B cell (primary cell): ENCODE measurements at regions not wholly inside any gene's neighbourhood (a gene's known extent, or its start where the extent isn't known, plus 50 kb on each side); places are given as distances from the start of the nearest gene placed in this dataset.

Experiments
- ATAC-seq: fragments of 200-7000 bp; cut with Tn5 transposase; one replicate; pipeline ENCODE4 v1.10.0; 2021; ENCODE audit warnings: low read depth, mild to moderate bottlenecking, moderate number of reproducible peaks, moderate library complexity
- CTCF ChIA-PET: fragments of 350-600 bp; sonication (Branson Sonifier 250); formaldehyde crosslinking; loops from one replicate; lab custom pipeline; 2021; ENCODE audit warnings: antibody characterized with exemption, inconsistent platforms; lab: Charles Lee
- POLR2A ChIA-PET: fragments of 350-600 bp; sonication (Branson Sonifier 250); formaldehyde crosslinking; loops from one replicate; lab custom pipeline; 2021; ENCODE audit warnings: antibody characterized with exemption; lab: Charles Lee
- DNase-seq: peaks from one replicate; pipeline ENCODE4 v3.0.0; 2013
- H2AFZ ChIP-seq: 2 replicates; pipeline ENCODE4 v1.6.1; 2012; ENCODE audit warnings: mild to moderate bottlenecking, low read depth, low read length; ENCODE audit not compliant: insufficient read depth, poor library complexity, severe bottlenecking
- H3K27ac ChIP-seq, 2 donors: 1 replicate in 1 of 2; 2 replicates in 1 of 2; pipeline ENCODE4 v1.5.1; 2012 to 2013; ENCODE audit warnings: low read length in 2 of 2, mild to moderate bottlenecking in 2 of 2, moderate library complexity in 1 of 2
- H3K27me3 ChIP-seq, 4 experiments: fragments of 200-600 bp in 1 of 4; sonication (generic) in 1 of 4; replicated peaks in 1 of 4; 1 replicate in 2 of 4; 2 replicates in 2 of 4; pipeline versions ENCODE4 v1.6.1 to v1.7.0; 2013 to 2016; ENCODE audit warnings: low read length in 3 of 4, mild to moderate bottlenecking in 2 of 4, mixed read lengths in 1 of 4, moderate library complexity in 1 of 4; ENCODE audit not compliant: insufficient read depth in 4 of 4, control insufficient read depth in 3 of 4; ENCODE audit errors: control extremely low read depth in 1 of 4
- H3K36me3 ChIP-seq, 2 experiments: replicated peaks in 1 of 2; 1 replicate in 1 of 2; 2 replicates in 1 of 2; pipeline versions ENCODE4 v1.6.1 to v1.7.1; 2013; ENCODE audit warnings: low read length in 1 of 2; ENCODE audit not compliant: insufficient read depth in 2 of 2, control insufficient read depth in 1 of 2; ENCODE audit errors: control extremely low read depth in 1 of 2, extremely low read depth in 1 of 2
- H3K4me1 ChIP-seq, 2 donors: fragments of 200-600 bp in 1 of 2; sonication (generic) in 1 of 2; 1 replicate in 1 of 2; 2 replicates in 1 of 2; pipeline versions ENCODE4 v1.5.1 to v1.6.1; 2013 to 2017; ENCODE audit warnings: low read length in 2 of 2; ENCODE audit not compliant: control insufficient read depth in 2 of 2, insufficient read depth in 2 of 2
- H3K4me2 ChIP-seq: replicated peaks from 2 replicates; pipeline ENCODE3; 2012; ENCODE audit warnings: mild to moderate bottlenecking, low read depth, low read length; ENCODE audit not compliant: poor library complexity, severe bottlenecking
- H3K4me3 ChIP-seq, 5 experiments: fragments of 200-600 bp in 1 of 5; sonication (generic) in 1 of 5; 1 replicate in 3 of 5; 2 replicates in 2 of 5; pipeline versions ENCODE4 v1.5.1 to v1.7.0; 2011 to 2016; ENCODE audit warnings: low read length in 4 of 5, mild to moderate bottlenecking in 4 of 5, low read depth in 2 of 5, control low read depth in 1 of 5, moderate library complexity in 1 of 5; ENCODE audit not compliant: insufficient read depth in 1 of 5; ENCODE audit errors: control extremely low read depth in 1 of 5, extremely low read depth in 1 of 5
- H3K79me2 ChIP-seq: fragments of 200-600 bp; sonication (generic); one replicate; pipeline ENCODE4 v1.6.0; 2016; ENCODE audit warnings: low read length; ENCODE audit not compliant: control insufficient read depth, insufficient read depth
- H3K9ac ChIP-seq: fragments of 200-600 bp; sonication (generic); 2 replicates; pipeline ENCODE4 v1.6.1; 2017; ENCODE audit warnings: mild to moderate bottlenecking, low read length, moderate library complexity
- H3K9me3 ChIP-seq, 3 donors: one replicate each; pipeline versions ENCODE4 v1.6.1 to v1.7.1; 2013; ENCODE audit warnings: low read length in 2 of 3; ENCODE audit not compliant: control insufficient read depth in 2 of 3, insufficient read depth in 1 of 3; ENCODE audit errors: control extremely low read depth in 1 of 3
- H4K20me1 ChIP-seq: 2 replicates; pipeline ENCODE4 v1.6.0; 2012; ENCODE audit warnings: mild to moderate bottlenecking, low read length; ENCODE audit not compliant: insufficient read depth, control insufficient read depth, poor library complexity, severe bottlenecking
- H3K27ac Mint-ChIP-seq: one replicate; pipeline ENCODE4 v1.8.0; 2021; ENCODE audit warnings: mixed read lengths
- H3K27me3 Mint-ChIP-seq: one replicate; pipeline ENCODE4 v1.8.0; 2021; ENCODE audit warnings: mixed read lengths
- H3K4me1 Mint-ChIP-seq: one replicate; pipeline ENCODE4 v1.8.0; 2021; ENCODE audit warnings: mixed read lengths
- H3K4me3 Mint-ChIP-seq: one replicate; pipeline ENCODE4 v1.8.0; 2021; ENCODE audit warnings: mixed read lengths
- H3K9me3 Mint-ChIP-seq: one replicate; pipeline ENCODE4 v1.8.0; 2022; ENCODE audit warnings: mixed read lengths; ENCODE audit not compliant: insufficient read depth
- EZH2 ChIP-seq: IDR thresholded peaks from 2 replicates; pipeline ENCODE4 v1.6.1; 2012; ENCODE audit warnings: borderline replicate concordance, low read depth, mild to moderate bottlenecking, moderate library complexity, low read length; ENCODE audit not compliant: insufficient read depth, poor library complexity, severe bottlenecking
- WGBS: methylation state at CpG from one replicate; pipeline ENCODE4 v1.1.5; 2013; ENCODE audit warnings: missing lambda C conversion rate; ENCODE audit not compliant: insufficient coverage; 5-methylcytosine and 5-hydroxymethylcytosine counted together
- intact Hi-C: fragments of 100-400 bp; cut with micrococcal nuclease; formaldehyde crosslinking; loops from one replicate; pipeline ENCODE4 v1.10.0; 2022
- TF ChIP-seq, protein P1 (sequence below): fragments of 200-600 bp; IDR thresholded peaks from one replicate; pipeline ENCODE4 v1.8.0; 2022; ENCODE audit warnings: antibody characterized with exemption, mild to moderate bottlenecking

DNA sequence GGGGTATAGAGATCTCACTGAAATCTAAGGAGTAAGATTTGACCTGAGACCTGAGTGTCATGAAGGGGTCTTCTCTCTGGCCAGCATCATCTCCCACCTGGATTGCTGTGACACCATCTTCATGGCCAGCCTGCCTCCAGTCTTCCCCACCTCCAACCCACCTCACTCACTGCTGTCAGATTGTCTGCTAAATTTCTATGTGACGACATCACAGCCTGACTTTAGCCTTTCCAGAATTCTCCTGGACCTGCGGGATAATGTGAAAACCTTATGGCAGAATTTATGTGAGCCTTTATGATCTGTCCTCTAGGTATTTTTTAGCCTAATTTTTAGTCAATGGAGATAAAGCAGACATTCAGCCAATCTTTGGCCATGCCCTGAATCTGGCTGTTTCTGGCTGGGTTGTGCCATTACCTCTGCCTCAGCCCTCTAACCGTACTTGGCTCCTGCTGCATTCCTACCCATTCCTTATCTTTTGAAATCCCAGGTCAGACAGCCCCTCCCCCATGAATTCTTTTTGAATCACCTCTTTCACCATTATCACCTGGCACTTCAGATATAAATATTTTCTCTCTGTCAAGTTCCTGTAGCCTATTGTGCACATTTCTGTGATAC is 66.4 kb upstream of the MMADHC start:
- ChIA-PET POLR2A (no interaction called here), CTCF (no interaction called here)
- WGBS, result 84% methylated on average over 3 of the region's 3 CpGs
- intact Hi-C loops, result no loop called here
- no peak for DNase-seq
- Histone ChIP-seq H3K4me1 (no peaks in the 10 kb centered on the region), H3K9me3 (peaks cover 0 to 2% (median 0%) of the 10 kb centered on the region in 3 donors), H3K27me3 (no peaks in the 10 kb centered on the region), H2AFZ (no peak overlapping the region), H3K36me3 (no peaks in the 10 kb centered on the region), H3K9ac (no peak overlapping the region), H3K4me3 (no peak overlapping the region), H4K20me1 (no peaks in the 10 kb centered on the region), H3K27ac (no peak overlapping the region), H3K79me2 (no peaks in the 10 kb centered on the region), H3K4me2 (no peak overlapping the region)
- ATAC-seq, result no peak
- Mint-ChIP-seq H3K9me3 (peaks cover 4% of the 10 kb centered on the region), H3K4me1 (no peaks in the 10 kb centered on the region), H3K27ac (no peak overlapping the region), H3K27me3 (peaks cover 4% of the 10 kb centered on the region), H3K4me3 (no peak overlapping the region)
- TF ChIP-seq EZH2, result no peak
- TF ChIP-seq, protein P1, sequence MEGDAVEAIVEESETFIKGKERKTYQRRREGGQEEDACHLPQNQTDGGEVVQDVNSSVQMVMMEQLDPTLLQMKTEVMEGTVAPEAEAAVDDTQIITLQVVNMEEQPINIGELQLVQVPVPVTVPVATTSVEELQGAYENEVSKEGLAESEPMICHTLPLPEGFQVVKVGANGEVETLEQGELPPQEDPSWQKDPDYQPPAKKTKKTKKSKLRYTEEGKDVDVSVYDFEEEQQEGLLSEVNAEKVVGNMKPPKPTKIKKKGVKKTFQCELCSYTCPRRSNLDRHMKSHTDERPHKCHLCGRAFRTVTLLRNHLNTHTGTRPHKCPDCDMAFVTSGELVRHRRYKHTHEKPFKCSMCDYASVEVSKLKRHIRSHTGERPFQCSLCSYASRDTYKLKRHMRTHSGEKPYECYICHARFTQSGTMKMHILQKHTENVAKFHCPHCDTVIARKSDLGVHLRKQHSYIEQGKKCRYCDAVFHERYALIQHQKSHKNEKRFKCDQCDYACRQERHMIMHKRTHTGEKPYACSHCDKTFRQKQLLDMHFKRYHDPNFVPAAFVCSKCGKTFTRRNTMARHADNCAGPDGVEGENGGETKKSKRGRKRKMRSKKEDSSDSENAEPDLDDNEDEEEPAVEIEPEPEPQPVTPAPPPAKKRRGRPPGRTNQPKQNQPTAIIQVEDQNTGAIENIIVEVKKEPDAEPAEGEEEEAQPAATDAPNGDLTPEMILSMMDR, result no peak

- H3K4me2 ChIP-seq, result no peak overlapping the region
- POLR2A ChIA-PET, result no interaction called here
- DNase-seq (no peak), ATAC-seq (no peak)
- CTCF ChIA-PET, result no interaction called here
- peaks cover 4% of the 10 kb centered on the region for H3K9me3 Mint-ChIP-seq
- H3K27ac ChIP-seq, result no peak overlapping the region
- 100% methylated on average over 1 of the region's 2 CpGs for WGBS
- H3K36me3 ChIP-seq, result no peaks in the 10 kb centered on the region
- intact Hi-C loops, result no loop called here
- no peak overlapping the region for H2AFZ ChIP-seq
- no peak overlapping the region for H3K9ac ChIP-seq
- no peaks in the 10 kb centered on the region for H3K4me1 ChIP-seq
- H3K4me1 Mint-ChIP-seq, result no peaks in the 10 kb centered on the region
- H3K27ac Mint-ChIP-seq, result no peak overlapping the region
- peaks cover under 1% of the 10 kb centered on the region for H3K27me3 Mint-ChIP-seq
- H3K9me3 ChIP-seq, result peaks cover 0 to 2% (median 0%) of the 10 kb centered on the region in 3 donors
- no peak overlapping the region for H3K4me3 ChIP-seq
- no peaks in the 10 kb centered on the region for H4K20me1 ChIP-seq
- no peak overlapping the region for H3K4me3 Mint-ChIP-seq
- no peak for TF ChIP-seq EZH2
- TF ChIP-seq, protein P1, result no peak
- no peaks in the 10 kb centered on the region for H3K27me3 ChIP-seq
- H3K79me2 ChIP-seq, result no peaks in the 10 kb centered on the region
Observed at GRCh38 chr2:149652926-149653325, 65.4 kb upstream of the MMADHC start.
